Keratinocyte (primary cell): ENCODE measurements at regions not wholly inside any gene's neighbourhood (a gene's known extent, or its start where the extent isn't known, plus 50 kb on each side); places are given as distances from the start of the nearest gene placed in this dataset.

ENCODE experiments used
- DNase-seq: peaks from one replicate; pipeline ENCODE4 v3.0.0-alpha.2; 2011; ENCODE audit warnings: low read depth, missing footprints, low spot score
- FAIRE-seq: peaks from 2 replicates; lab custom pipeline; 2011; peaks lifted over from hg19 to GRCh38; lab: Jason Lieb, UNC
- H2AFZ ChIP-seq: 2 replicates; pipeline ENCODE4 v1.6.0; 2012; ENCODE audit warnings: low read length, control low read depth, inconsistent platforms; ENCODE audit not compliant: control insufficient read depth
- H3K27ac ChIP-seq: 2 replicates; pipeline ENCODE4 v1.5.1; 2011; ENCODE audit warnings: low read length; ENCODE audit not compliant: control insufficient read depth, insufficient read depth
- H3K27me3 ChIP-seq: 3 replicates; pipeline ENCODE4 v1.6.0; 2011; ENCODE audit warnings: low read length; ENCODE audit not compliant: control insufficient read depth, insufficient read depth; ENCODE audit errors: extremely low read depth
- H3K36me3 ChIP-seq, 2 experiments: 2 replicates in 1 of 2; 3 replicates in 1 of 2; pipeline ENCODE4 v1.5.1; 2011; ENCODE audit warnings: low read length in 2 of 2, mild to moderate bottlenecking in 1 of 2; ENCODE audit not compliant: control insufficient read depth in 2 of 2, insufficient read depth in 2 of 2; ENCODE audit errors: extremely low read depth in 1 of 2
- H3K4me1 ChIP-seq: 3 replicates; pipeline ENCODE4 v1.5.1; 2011; ENCODE audit warnings: low read length; ENCODE audit not compliant: control insufficient read depth, insufficient read depth; ENCODE audit errors: extremely low read depth
- H3K4me2 ChIP-seq: 3 replicates; pipeline ENCODE4 v1.6.0; 2011; ENCODE audit warnings: low read depth, low read length; ENCODE audit not compliant: control insufficient read depth, insufficient read depth; ENCODE audit errors: extremely low read depth
- H3K4me3 ChIP-seq, 3 experiments: fragments of 200-600 bp in 1 of 3; sonication (generic) in 1 of 3; 2 replicates in 2 of 3; 3 replicates in 1 of 3; pipeline ENCODE4 v1.5.1; 2011 to 2016; ENCODE audit warnings: low read length in 3 of 3, mild to moderate bottlenecking in 3 of 3, control low read depth in 2 of 3, inconsistent platforms in 1 of 3, low read depth in 1 of 3, mixed read lengths in 1 of 3, mixed run types in 1 of 3, moderate library complexity in 1 of 3; ENCODE audit not compliant: control insufficient read depth in 2 of 3, insufficient read depth in 2 of 3; ENCODE audit errors: extremely low read depth in 1 of 3
- H3K79me2 ChIP-seq: 2 replicates; pipeline ENCODE4 v1.6.0; 2012; ENCODE audit warnings: low read length; ENCODE audit not compliant: control insufficient read depth, insufficient read depth
- H3K9ac ChIP-seq: 3 replicates; pipeline ENCODE4 v1.6.0; 2011; ENCODE audit warnings: low read length; ENCODE audit not compliant: control insufficient read depth, insufficient read depth; ENCODE audit errors: extremely low read depth
- H3K9me1 ChIP-seq: 3 replicates; pipeline ENCODE4 v1.6.0; 2011; ENCODE audit warnings: low read length; ENCODE audit not compliant: control insufficient read depth, insufficient read depth; ENCODE audit errors: extremely low read depth
- H3K9me3 ChIP-seq: 2 replicates; pipeline ENCODE4 v1.5.1; 2012; ENCODE audit warnings: low read depth, low read length; ENCODE audit not compliant: control insufficient read depth
- H4K20me1 ChIP-seq: 3 replicates; pipeline ENCODE4 v1.6.0; 2011; ENCODE audit warnings: low read length; ENCODE audit not compliant: control insufficient read depth, insufficient read depth; ENCODE audit errors: extremely low read depth
- CTCF ChIP-seq, 3 experiments: IDR thresholded peaks in 1 of 3; conservative IDR thresholded peaks in 1 of 3; optimal IDR thresholded peaks in 1 of 3; 2 replicates in 2 of 3; 3 replicates in 1 of 3; pipeline versions ENCODE3 to v1.5.1; 2011; ENCODE audit warnings: low read length in 3 of 3, mild to moderate bottlenecking in 3 of 3, moderate library complexity in 2 of 3, control low read depth in 1 of 3, inconsistent platforms in 1 of 3; ENCODE audit not compliant: insufficient read depth in 2 of 3; ENCODE audit errors: extremely low read depth in 1 of 3
- EZH2 ChIP-seq: IDR thresholded peaks from one replicate; pipeline ENCODE4 v1.6.1; 2012; ENCODE audit warnings: inconsistent platforms, mild to moderate bottlenecking, low read length, moderate library complexity
- dilution Hi-C: fragments of 300-500 bp; cut with MboI; formaldehyde crosslinking; loops from one replicate; pipeline ENCODE4 v1.7.0; 2020; ENCODE audit warnings: low sequenced_read_pairs; ENCODE audit not compliant: extremely low pct_ligation_motif_present

GRCh38 chr20:60732322-60732721 lies 519.7 kb upstream of the CDH4 start:
- H3K27me3 ChIP-seq, result no peaks in the 10 kb centered on the region
- H3K4me2 ChIP-seq, result no peak overlapping the region
- H2AFZ ChIP-seq, result no peak overlapping the region
- H4K20me1 ChIP-seq, result no peaks in the 10 kb centered on the region
- H3K9me3 ChIP-seq, result no peaks in the 10 kb centered on the region
- H3K9me1 ChIP-seq, result no peaks in the 10 kb centered on the region
- DNase-seq (no peak), FAIRE-seq (no peak)
- no peak for TF ChIP-seq EZH2
- TF ChIP-seq CTCF (optimal IDR thresholded peaks at IDR 0.05 in 1 of 3, IDR thresholded peaks at IDR 0.05 in 1 of 3, conservative IDR thresholded peaks at IDR 0.05 in 1 of 3; ENCODE audit: extremely low read depth in 1 of 3, insufficient read depth in 2 of 3, low read length in 3 of 3), result no peak
- H3K4me3 ChIP-seq, result no peak overlapping the region
- H3K27ac ChIP-seq, result no peak overlapping the region
- dilution Hi-C loops, result no loop called here
- H3K9ac ChIP-seq, result no peak overlapping the region
- H3K79me2 ChIP-seq, result no peaks in the 10 kb centered on the region
- no peaks in the 10 kb centered on the region for H3K36me3 ChIP-seq
- H3K4me1 ChIP-seq, result no peaks in the 10 kb centered on the region

GRCh38 chr20:60748086-60748485 lies 504.0 kb upstream of the CDH4 start:
- Histone ChIP-seq H3K4me2 (no peak overlapping the region), H3K4me3 (no peak overlapping the region), H4K20me1 (no peaks in the 10 kb centered on the region), H3K9me3 (no peaks in the 10 kb centered on the region), H3K79me2 (no peaks in the 10 kb centered on the region), H3K27ac (no peak overlapping the region), H3K27me3 (no peaks in the 10 kb centered on the region), H2AFZ (no peak overlapping the region), H3K4me1 (no peaks in the 10 kb centered on the region), H3K36me3 (no peaks in the 10 kb centered on the region), H3K9ac (no peak overlapping the region), H3K9me1 (no peaks in the 10 kb centered on the region)
- FAIRE-seq, result no peak
- TF ChIP-seq CTCF (optimal IDR thresholded peaks at IDR 0.05 in 1 of 3, IDR thresholded peaks at IDR 0.05 in 1 of 3, conservative IDR thresholded peaks at IDR 0.05 in 1 of 3; ENCODE audit: extremely low read depth in 1 of 3, insufficient read depth in 2 of 3, low read length in 3 of 3) (no peak), EZH2 (no peak)
- DNase-seq, result no peak
- dilution Hi-C loops, result no loop called here
